ENCODE measurements at regions not wholly inside any gene's neighbourhood (a gene's known extent, or its start where the extent isn't known, plus 50 kb on each side); places are given as distances from the start of the nearest gene placed in this dataset.

- in situ Hi-C loops (cut with HindIII; ENCODE audit: low pct_unique_long_range_greater_than_20kb, low sequenced_read_pairs), result no loop called here
- ChIA-PET CTCF (no interaction called here), POLR2A (no interaction called here)
- Histone ChIP-seq H3K9me3 (ENCODE audit: control insufficient read depth, insufficient read depth, low read depth, low read length) (no peaks in the 10 kb centered on the region), H3K27me3 (ENCODE audit: control insufficient read depth, insufficient read depth, low read length) (no peaks in the 10 kb centered on the region), H3K27ac (ENCODE audit: low read length) (no peak overlapping the region), H3K4me1 (ENCODE audit: control insufficient read depth, insufficient read depth, low read length) (no peaks in the 10 kb centered on the region), H3K4me3 (ENCODE audit: low read depth in 2 of 2, low read length in 2 of 2) (no peak overlapping the region), H3K36me3 (ENCODE audit: control insufficient read depth, insufficient read depth, low read length) (no peaks in the 10 kb centered on the region)
- no peak for DNase-seq (ENCODE audit: low read depth, low spot score)
- ATAC-seq, result no peak
- no TSS peak for BruUV-seq (replicated peaks)
- intact Hi-C loops (cut with micrococcal nuclease; ENCODE audit: unreplicated experiment), result no loop called here
- TF ChIP-seq, protein P1, sequence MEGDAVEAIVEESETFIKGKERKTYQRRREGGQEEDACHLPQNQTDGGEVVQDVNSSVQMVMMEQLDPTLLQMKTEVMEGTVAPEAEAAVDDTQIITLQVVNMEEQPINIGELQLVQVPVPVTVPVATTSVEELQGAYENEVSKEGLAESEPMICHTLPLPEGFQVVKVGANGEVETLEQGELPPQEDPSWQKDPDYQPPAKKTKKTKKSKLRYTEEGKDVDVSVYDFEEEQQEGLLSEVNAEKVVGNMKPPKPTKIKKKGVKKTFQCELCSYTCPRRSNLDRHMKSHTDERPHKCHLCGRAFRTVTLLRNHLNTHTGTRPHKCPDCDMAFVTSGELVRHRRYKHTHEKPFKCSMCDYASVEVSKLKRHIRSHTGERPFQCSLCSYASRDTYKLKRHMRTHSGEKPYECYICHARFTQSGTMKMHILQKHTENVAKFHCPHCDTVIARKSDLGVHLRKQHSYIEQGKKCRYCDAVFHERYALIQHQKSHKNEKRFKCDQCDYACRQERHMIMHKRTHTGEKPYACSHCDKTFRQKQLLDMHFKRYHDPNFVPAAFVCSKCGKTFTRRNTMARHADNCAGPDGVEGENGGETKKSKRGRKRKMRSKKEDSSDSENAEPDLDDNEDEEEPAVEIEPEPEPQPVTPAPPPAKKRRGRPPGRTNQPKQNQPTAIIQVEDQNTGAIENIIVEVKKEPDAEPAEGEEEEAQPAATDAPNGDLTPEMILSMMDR (IDR thresholded peaks at IDR 0.05), result no peak
- TF ChIP-seq, protein P2, sequence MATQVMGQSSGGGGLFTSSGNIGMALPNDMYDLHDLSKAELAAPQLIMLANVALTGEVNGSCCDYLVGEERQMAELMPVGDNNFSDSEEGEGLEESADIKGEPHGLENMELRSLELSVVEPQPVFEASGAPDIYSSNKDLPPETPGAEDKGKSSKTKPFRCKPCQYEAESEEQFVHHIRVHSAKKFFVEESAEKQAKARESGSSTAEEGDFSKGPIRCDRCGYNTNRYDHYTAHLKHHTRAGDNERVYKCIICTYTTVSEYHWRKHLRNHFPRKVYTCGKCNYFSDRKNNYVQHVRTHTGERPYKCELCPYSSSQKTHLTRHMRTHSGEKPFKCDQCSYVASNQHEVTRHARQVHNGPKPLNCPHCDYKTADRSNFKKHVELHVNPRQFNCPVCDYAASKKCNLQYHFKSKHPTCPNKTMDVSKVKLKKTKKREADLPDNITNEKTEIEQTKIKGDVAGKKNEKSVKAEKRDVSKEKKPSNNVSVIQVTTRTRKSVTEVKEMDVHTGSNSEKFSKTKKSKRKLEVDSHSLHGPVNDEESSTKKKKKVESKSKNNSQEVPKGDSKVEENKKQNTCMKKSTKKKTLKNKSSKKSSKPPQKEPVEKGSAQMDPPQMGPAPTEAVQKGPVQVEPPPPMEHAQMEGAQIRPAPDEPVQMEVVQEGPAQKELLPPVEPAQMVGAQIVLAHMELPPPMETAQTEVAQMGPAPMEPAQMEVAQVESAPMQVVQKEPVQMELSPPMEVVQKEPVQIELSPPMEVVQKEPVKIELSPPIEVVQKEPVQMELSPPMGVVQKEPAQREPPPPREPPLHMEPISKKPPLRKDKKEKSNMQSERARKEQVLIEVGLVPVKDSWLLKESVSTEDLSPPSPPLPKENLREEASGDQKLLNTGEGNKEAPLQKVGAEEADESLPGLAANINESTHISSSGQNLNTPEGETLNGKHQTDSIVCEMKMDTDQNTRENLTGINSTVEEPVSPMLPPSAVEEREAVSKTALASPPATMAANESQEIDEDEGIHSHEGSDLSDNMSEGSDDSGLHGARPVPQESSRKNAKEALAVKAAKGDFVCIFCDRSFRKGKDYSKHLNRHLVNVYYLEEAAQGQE (IDR thresholded peaks at IDR 0.05; ENCODE audit: insufficient read depth in 1 of 2, low read depth in 2 of 2, low read length in 1 of 2), result no peak
- TF ChIP-seq TCF7L2 (IDR thresholded peaks at IDR 0.05; ENCODE audit: low read depth, low read length) (no peak), POLR2AphosphoS5 (IDR thresholded peaks at IDR 0.05; ENCODE audit: low read depth, low read length) (no peak), SIN3A (IDR thresholded peaks at IDR 0.05; ENCODE audit: borderline replicate concordance, insufficient read depth, low read depth, low read length) (no peak)
These were observed 1391.3 kb downstream of the DSC3 start for GRCh38 chr18:29651122-29651680.

- DNase-seq (ENCODE audit: low read depth, low spot score) (no peak), ATAC-seq (no peak)
- intact Hi-C loops (cut with micrococcal nuclease; ENCODE audit: unreplicated experiment), result no loop called here
- Histone ChIP-seq H3K4me1 (ENCODE audit: control insufficient read depth, insufficient read depth, low read length) (no peaks in the 10 kb centered on the region), H3K36me3 (ENCODE audit: control insufficient read depth, insufficient read depth, low read length) (no peaks in the 10 kb centered on the region), H3K4me3 (ENCODE audit: low read depth in 2 of 2, low read length in 2 of 2) (no peak overlapping the region), H3K27ac (ENCODE audit: low read length) (no peak overlapping the region), H3K9me3 (ENCODE audit: control insufficient read depth, insufficient read depth, low read depth, low read length) (no peaks in the 10 kb centered on the region), H3K27me3 (ENCODE audit: control insufficient read depth, insufficient read depth, low read length) (no peaks in the 10 kb centered on the region)
- BruUV-seq (replicated peaks), result no TSS peak
- TF ChIP-seq POLR2AphosphoS5 (IDR thresholded peaks at IDR 0.05; ENCODE audit: low read depth, low read length), result no peak
- no peak for TF ChIP-seq SIN3A (IDR thresholded peaks at IDR 0.05; ENCODE audit: borderline replicate concordance, insufficient read depth, low read depth, low read length)
- TF ChIP-seq, protein P1 (IDR thresholded peaks at IDR 0.05), result no peak
- TF ChIP-seq, protein P2 (IDR thresholded peaks at IDR 0.05; ENCODE audit: insufficient read depth in 1 of 2, low read depth in 2 of 2, low read length in 1 of 2), result no peak
- no peak for TF ChIP-seq TCF7L2 (IDR thresholded peaks at IDR 0.05; ENCODE audit: low read depth, low read length)
- in situ Hi-C loops (cut with HindIII; ENCODE audit: low pct_unique_long_range_greater_than_20kb, low sequenced_read_pairs), result no loop called here
- CTCF ChIA-PET, result no interaction called here
- POLR2A ChIA-PET, result no interaction called here
These were observed 1393.7 kb downstream of the DSC3 start for GRCh38 chr18:29648891-29649290.

Data from Panc1 (cell line).